ENCODE measurements at regions not wholly inside any gene's neighbourhood (a gene's known extent, or its start where the extent isn't known, plus 50 kb on each side); places are given as distances from the start of the nearest gene placed in this dataset.

GRCh38 chr1:60290393-60290792 lies 216.8 kb upstream of the C1orf87 start:
- H3K36me3 ChIP-seq = no peaks in the 10 kb centered on the region
- ATAC-seq (no peak), DNase-seq (no peak)
- no peak overlapping the region for H3K4me3 ChIP-seq
- intact Hi-C loops (cut with DNase I) = no loop called here
- H3K27me3 ChIP-seq (ENCODE audit: low read depth) = no peaks in the 10 kb centered on the region
- no peak for TF ChIP-seq CTCF (IDR thresholded peaks at IDR 0.05)
- no peaks in the 10 kb centered on the region for H3K4me1 ChIP-seq
- no peak overlapping the region for H3K27ac ChIP-seq
- H3K9me3 ChIP-seq = no peaks in the 10 kb centered on the region

GRCh38 chr1:60287536-60287935 lies 214.0 kb upstream of the C1orf87 start:
- DNase-seq (no peak), ATAC-seq (no peak)
- H3K27ac ChIP-seq = no peak overlapping the region
- intact Hi-C loops (cut with DNase I) = no loop called here
- no peaks in the 10 kb centered on the region for H3K27me3 ChIP-seq (ENCODE audit: low read depth)
- no peaks in the 10 kb centered on the region for H3K9me3 ChIP-seq
- no peak overlapping the region for H3K4me3 ChIP-seq
- H3K36me3 ChIP-seq = no peaks in the 10 kb centered on the region
- no peak for TF ChIP-seq CTCF (IDR thresholded peaks at IDR 0.05)
- no peaks in the 10 kb centered on the region for H3K4me1 ChIP-seq

- intact Hi-C loops (cut with DNase I) = no loop called here
- DNase-seq = no peak
- H3K9me3 ChIP-seq = no peaks in the 10 kb centered on the region
- no peak overlapping the region for H3K4me3 ChIP-seq
- no peak for ATAC-seq
- no peaks in the 10 kb centered on the region for H3K27me3 ChIP-seq (ENCODE audit: low read depth)
- TF ChIP-seq CTCF (IDR thresholded peaks at IDR 0.05) = no peak
- no peak overlapping the region for H3K27ac ChIP-seq
- H3K36me3 ChIP-seq = no peaks in the 10 kb centered on the region
- H3K4me1 ChIP-seq = peaks cover 10% of the 10 kb centered on the region
These were observed 210.1 kb upstream of the C1orf87 start for GRCh38 chr1:60283690-60284089.

- DNase-seq (peak; percentile 45), ATAC-seq (peak; percentile 84 to 88)
- H3K27me3 ChIP-seq (ENCODE audit: low read depth) = no peaks in the 10 kb centered on the region
- intact Hi-C loops (cut with DNase I) = no loop called here
- peaks cover 10% of the 10 kb centered on the region for H3K4me1 ChIP-seq
- H3K27ac ChIP-seq = no peak overlapping the region
- peak; percentile 73 for TF ChIP-seq CTCF (IDR thresholded peaks at IDR 0.05)
- no peaks in the 10 kb centered on the region for H3K36me3 ChIP-seq
- H3K9me3 ChIP-seq = no peaks in the 10 kb centered on the region
- no peak overlapping the region for H3K4me3 ChIP-seq
These were observed 207.9 kb upstream of the C1orf87 start for GRCh38 chr1:60281360-60281932.

- Histone ChIP-seq H3K27ac (no peak overlapping the region), H3K4me1 (peaks cover 10% of the 10 kb centered on the region), H3K4me3 (no peak overlapping the region), H3K36me3 (no peaks in the 10 kb centered on the region), H3K9me3 (no peaks in the 10 kb centered on the region), H3K27me3 (ENCODE audit: low read depth) (no peaks in the 10 kb centered on the region)
- no peak for ATAC-seq
- no peak for TF ChIP-seq CTCF (IDR thresholded peaks at IDR 0.05)
- intact Hi-C loops (cut with DNase I) = no loop called here
- no peak for DNase-seq
These were observed 207.2 kb upstream of the C1orf87 start for GRCh38 chr1:60280819-60281218.

GRCh38 chr1:60280256-60280655 lies 206.7 kb upstream of the C1orf87 start:
- H3K4me1 ChIP-seq = peaks cover 10% of the 10 kb centered on the region
- no peaks in the 10 kb centered on the region for H3K36me3 ChIP-seq
- ATAC-seq (no peak), DNase-seq (no peak)
- H3K4me3 ChIP-seq = no peak overlapping the region
- no peaks in the 10 kb centered on the region for H3K27me3 ChIP-seq (ENCODE audit: low read depth)
- intact Hi-C loops (cut with DNase I) = no loop called here
- no peak for TF ChIP-seq CTCF (IDR thresholded peaks at IDR 0.05)
- no peaks in the 10 kb centered on the region for H3K9me3 ChIP-seq
- H3K27ac ChIP-seq = no peak overlapping the region
